ENCODE measurements at regions not wholly inside any gene's neighbourhood (a gene's known extent, or its start where the extent isn't known, plus 50 kb on each side); places are given as distances from the start of the nearest gene placed in this dataset.

DNA sequence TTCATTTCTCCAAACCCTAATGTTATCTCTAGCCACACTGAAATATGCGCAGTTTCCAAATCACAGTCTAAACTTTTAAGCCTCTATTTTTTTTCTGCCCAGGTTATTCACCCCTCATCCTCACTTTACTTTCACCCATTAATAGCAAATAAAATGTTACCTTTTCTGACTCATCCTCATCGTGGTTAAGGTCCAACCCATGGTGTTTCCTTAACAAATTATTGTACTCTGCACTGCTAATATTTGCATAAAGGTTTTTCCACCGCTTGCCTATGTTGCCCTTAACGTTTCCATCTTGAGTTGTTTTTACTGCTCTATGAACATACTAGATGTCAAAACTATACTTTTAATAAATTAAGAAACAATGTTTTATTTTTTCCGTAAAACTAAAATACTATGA lies 780.9 kb upstream of the KLHL1 start:
- TF ChIP-seq, protein P1, sequence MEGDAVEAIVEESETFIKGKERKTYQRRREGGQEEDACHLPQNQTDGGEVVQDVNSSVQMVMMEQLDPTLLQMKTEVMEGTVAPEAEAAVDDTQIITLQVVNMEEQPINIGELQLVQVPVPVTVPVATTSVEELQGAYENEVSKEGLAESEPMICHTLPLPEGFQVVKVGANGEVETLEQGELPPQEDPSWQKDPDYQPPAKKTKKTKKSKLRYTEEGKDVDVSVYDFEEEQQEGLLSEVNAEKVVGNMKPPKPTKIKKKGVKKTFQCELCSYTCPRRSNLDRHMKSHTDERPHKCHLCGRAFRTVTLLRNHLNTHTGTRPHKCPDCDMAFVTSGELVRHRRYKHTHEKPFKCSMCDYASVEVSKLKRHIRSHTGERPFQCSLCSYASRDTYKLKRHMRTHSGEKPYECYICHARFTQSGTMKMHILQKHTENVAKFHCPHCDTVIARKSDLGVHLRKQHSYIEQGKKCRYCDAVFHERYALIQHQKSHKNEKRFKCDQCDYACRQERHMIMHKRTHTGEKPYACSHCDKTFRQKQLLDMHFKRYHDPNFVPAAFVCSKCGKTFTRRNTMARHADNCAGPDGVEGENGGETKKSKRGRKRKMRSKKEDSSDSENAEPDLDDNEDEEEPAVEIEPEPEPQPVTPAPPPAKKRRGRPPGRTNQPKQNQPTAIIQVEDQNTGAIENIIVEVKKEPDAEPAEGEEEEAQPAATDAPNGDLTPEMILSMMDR (IDR thresholded peaks at IDR 0.05) = no peak
- TF ChIP-seq POLR2A (IDR thresholded peaks at IDR 0.05) = no peak

All from ovary (tissue), 3 donors.